Endothelial cell of umbilical vein (primary cell): ENCODE measurements at regions not wholly inside any gene's neighbourhood (a gene's known extent, or its start where the extent isn't known, plus 50 kb on each side); places are given as distances from the start of the nearest gene placed in this dataset.

Experiments used
- BruUV-seq: library from RNA; stranded (reverse); fragments of 400-500 nt; replicated peaks from 2 replicates; lab custom pipeline; 2021; lab: Mats Ljungman, UMichigan
- CTCF ChIA-PET: fragments of 300-600, 350-600 bp; sonication (Branson Sonifier 250); formaldehyde crosslinking; loops from one replicate; lab custom pipeline; 2021; ENCODE audit warnings: antibody characterized with exemption, inconsistent platforms; lab: Charles Lee
- POLR2A ChIA-PET: fragments of 300-600, 350-600 bp; sonication (Branson Sonifier 250); formaldehyde crosslinking; loops from one replicate; lab custom pipeline; 2021; ENCODE audit warnings: antibody characterized with exemption, inconsistent platforms; lab: Charles Lee
- DNase-seq: peaks from one replicate; pipeline ENCODE4 v3.0.0-alpha.2; 2011; ENCODE audit warnings: low read depth, low spot score
- FAIRE-seq: peaks from 2 replicates; lab custom pipeline; 2011; peaks lifted over from hg19 to GRCh38; lab: Jason Lieb, UNC
- H2AFZ ChIP-seq: 2 replicates; pipeline ENCODE4 v1.6.0; 2012; ENCODE audit warnings: low read depth, low read length, control low read depth, inconsistent platforms
- H3K27ac ChIP-seq: 2 replicates; pipeline ENCODE4 v1.5.1; 2011; ENCODE audit warnings: low read depth, mild to moderate bottlenecking, control low read depth, low read length, moderate library complexity; ENCODE audit not compliant: insufficient read depth
- H3K27me3 ChIP-seq, 2 experiments: 2 replicates each; pipeline versions ENCODE4 v1.6.0 to v1.6.1; 2011; ENCODE audit warnings: low read length in 2 of 2, mixed read lengths in 1 of 2; ENCODE audit not compliant: control insufficient read depth in 2 of 2, insufficient read depth in 2 of 2
- H3K36me3 ChIP-seq, 2 experiments: 2 replicates in 1 of 2; 3 replicates in 1 of 2; pipeline ENCODE4 v1.5.1; 2011; ENCODE audit warnings: low read length in 2 of 2, mild to moderate bottlenecking in 1 of 2, moderate library complexity in 1 of 2; ENCODE audit not compliant: control insufficient read depth in 2 of 2, insufficient read depth in 2 of 2; ENCODE audit errors: extremely low read depth in 1 of 2
- H3K4me1 ChIP-seq: 3 replicates; pipeline ENCODE4 v1.5.1; 2011; ENCODE audit warnings: mild to moderate bottlenecking, low read length; ENCODE audit not compliant: control insufficient read depth, insufficient read depth; ENCODE audit errors: extremely low read depth
- H3K4me2 ChIP-seq: 2 replicates; pipeline ENCODE4 v1.6.1; 2011; ENCODE audit warnings: low read length, control low read depth, mixed read lengths; ENCODE audit not compliant: insufficient read depth
- H3K4me3 ChIP-seq, 3 experiments: fragments of 200-600 bp in 1 of 3; sonication (generic), shearing (Covaris generic) in 1 of 3; replicated peaks in 1 of 3; 2 replicates each; pipeline ENCODE4 v1.5.1; 2011 to 2016; ENCODE audit warnings: control low read depth in 3 of 3, low read length in 3 of 3, mild to moderate bottlenecking in 2 of 3, inconsistent platforms in 1 of 3, low read depth in 1 of 3, moderate library complexity in 1 of 3; ENCODE audit not compliant: insufficient read depth in 1 of 3
- H3K79me2 ChIP-seq: 2 replicates; pipeline ENCODE4 v1.6.0; 2012; ENCODE audit warnings: low read length, inconsistent platforms; ENCODE audit not compliant: control insufficient read depth, insufficient read depth
- H3K9ac ChIP-seq: replicated peaks from 2 replicates; pipeline ENCODE3; 2011; ENCODE audit warnings: low read length, control low read depth; ENCODE audit not compliant: insufficient read depth; ENCODE audit errors: extremely low read depth
- H3K9me1 ChIP-seq: replicated peaks from 3 replicates; pipeline ENCODE4 v1.6.0; 2011; ENCODE audit warnings: mild to moderate bottlenecking, low read length; ENCODE audit not compliant: control insufficient read depth, insufficient read depth; ENCODE audit errors: extremely low read depth
- H3K9me3 ChIP-seq: replicated peaks from 2 replicates; pipeline ENCODE4 v1.5.1; 2012; ENCODE audit warnings: low read length, inconsistent platforms; ENCODE audit not compliant: control insufficient read depth, insufficient read depth
- H4K20me1 ChIP-seq: replicated peaks from 2 replicates; pipeline ENCODE3; 2011; ENCODE audit warnings: mild to moderate bottlenecking, low read length; ENCODE audit not compliant: control insufficient read depth, insufficient read depth; ENCODE audit errors: extremely low read depth
- CTCF ChIP-seq, 2 donors: IDR thresholded peaks; 1 replicate in 1 of 2; 2 replicates in 1 of 2; pipeline ENCODE4 v1.5.1; 2011; ENCODE audit warnings: low read length in 2 of 2, mild to moderate bottlenecking in 2 of 2, moderate library complexity in 2 of 2, control low read depth in 1 of 2, inconsistent platforms in 1 of 2, low read depth in 1 of 2; ENCODE audit not compliant: insufficient read depth in 1 of 2; ENCODE audit errors: extremely low read depth in 1 of 2
- EZH2 ChIP-seq: IDR thresholded peaks from 2 replicates; pipeline ENCODE4 v1.6.1; 2012; ENCODE audit warnings: borderline replicate concordance, low read depth, mild to moderate bottlenecking, moderate library complexity, low read length, inconsistent platforms; ENCODE audit not compliant: severe bottlenecking
- FOS ChIP-seq: IDR thresholded peaks from 2 replicates; pipeline ENCODE4 v1.6.1; 2011; ENCODE audit warnings: mild to moderate bottlenecking, low read length, moderate library complexity, borderline replicate concordance; ENCODE audit not compliant: insufficient read depth
- JUN ChIP-seq: IDR thresholded peaks from 2 replicates; pipeline ENCODE4 v1.6.1; 2011; ENCODE audit warnings: borderline replicate concordance, low read depth; ENCODE audit not compliant: insufficient read length, insufficient read depth
- MYC ChIP-seq: IDR thresholded peaks from one replicate; pipeline ENCODE4 v1.6.1; 2011; ENCODE audit warnings: mild to moderate bottlenecking, low read depth, low read length
- POLR2A ChIP-seq: IDR thresholded peaks from 2 replicates; pipeline ENCODE4 v1.6.1; 2012; ENCODE audit warnings: low read depth, mild to moderate bottlenecking, control low read depth, low read length
- POLR2AphosphoS5 ChIP-seq: IDR thresholded peaks from 2 replicates; pipeline ENCODE4 v1.6.1; 2012; ENCODE audit warnings: low read depth, mild to moderate bottlenecking, control low read depth, low read length, moderate library complexity; ENCODE audit not compliant: insufficient read depth
- dilution Hi-C: fragments of 300-500 bp; cut with MboI; formaldehyde crosslinking; loops from one replicate; pipeline ENCODE4 v1.15.0; 2019; ENCODE audit warnings: low sequenced_read_pairs; ENCODE audit not compliant: extremely low pct_ligation_motif_present
- intact Hi-C: fragments of 100-400 bp; cut with micrococcal nuclease; formaldehyde crosslinking; loops from one replicate; pipeline ENCODE4 v1.10.0; 2022
- TF ChIP-seq, protein P1 (sequence below): IDR thresholded peaks from 2 replicates; pipeline ENCODE4 v1.6.1; 2011; ENCODE audit not compliant: insufficient read depth, insufficient read length

GRCh38 chr7:46537191-46537905, 616.3 kb upstream of the IGFBP3 start:
- H3K9me1 ChIP-seq: no peaks in the 10 kb centered on the region
- no peaks in the 10 kb centered on the region for H3K36me3 ChIP-seq
- H2AFZ ChIP-seq: no peak overlapping the region
- dilution Hi-C loops (no loop called here), intact Hi-C loops (no loop called here)
- no peaks in the 10 kb centered on the region for H4K20me1 ChIP-seq
- DNase-seq (no peak), FAIRE-seq (no peak)
- TF ChIP-seq POLR2AphosphoS5: no peak
- no peak overlapping the region for H3K4me3 ChIP-seq
- no peaks in the 10 kb centered on the region for H3K9me3 ChIP-seq
- no peaks in the 10 kb centered on the region for H3K27me3 ChIP-seq
- no peak overlapping the region for H3K4me2 ChIP-seq
- H3K9ac ChIP-seq: no peak overlapping the region
- H3K4me1 ChIP-seq: no peaks in the 10 kb centered on the region
- no peak overlapping the region for H3K27ac ChIP-seq
- ChIA-PET CTCF (no interaction called here), POLR2A (no interaction called here)
- no TSS peak for BruUV-seq
- no peaks in the 10 kb centered on the region for H3K79me2 ChIP-seq

GRCh38 chr7:46534664-46535588, 613.9 kb upstream of the IGFBP3 start:
- BruUV-seq: no TSS peak
- Histone ChIP-seq H3K36me3 (no peaks in the 10 kb centered on the region), H3K79me2 (no peaks in the 10 kb centered on the region), H3K9me1 (no peaks in the 10 kb centered on the region), H3K27me3 (no peaks in the 10 kb centered on the region), H3K4me2 (no peak overlapping the region), H3K4me3 (no peak overlapping the region), H3K4me1 (no peaks in the 10 kb centered on the region), H3K27ac (peak overlapping the region; percentile 10), H4K20me1 (no peaks in the 10 kb centered on the region), H3K9ac (no peak overlapping the region), H2AFZ (no peak overlapping the region), H3K9me3 (no peaks in the 10 kb centered on the region)
- dilution Hi-C loops (no loop called here), intact Hi-C loops (loop anchor here (2.0 kb wide), 1 partner anchor 214 kb away; no protein-coding TSS in a partner anchor)
- ChIA-PET POLR2A (no interaction called here), CTCF (interaction anchor here (1.4 kb wide), 1 partner anchor 12 kb away, joined by 3 read pairs; no protein-coding TSS in a partner anchor)
- DNase-seq (peak; percentile 78), FAIRE-seq (no peak)
- TF ChIP-seq JUN: no peak
- no peak for TF ChIP-seq FOS
- TF ChIP-seq EZH2: no peak
- no peak for TF ChIP-seq POLR2A
- no peak for TF ChIP-seq POLR2AphosphoS5
- TF ChIP-seq, protein P1, sequence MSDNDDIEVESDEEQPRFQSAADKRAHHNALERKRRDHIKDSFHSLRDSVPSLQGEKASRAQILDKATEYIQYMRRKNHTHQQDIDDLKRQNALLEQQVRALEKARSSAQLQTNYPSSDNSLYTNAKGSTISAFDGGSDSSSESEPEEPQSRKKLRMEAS: no peak
- no peak for TF ChIP-seq CTCF (IDR thresholded peaks at IDR 0.05; ENCODE audit: extremely low read depth in 1 of 2, insufficient read depth in 1 of 2, low read depth in 1 of 2, low read length in 2 of 2)
- TF ChIP-seq MYC: no peak
